Esophagus (tissue), 2 donors: ENCODE measurements at regions not wholly inside any gene's neighbourhood (a gene's known extent, or its start where the extent isn't known, plus 50 kb on each side); places are given as distances from the start of the nearest gene placed in this dataset.
"Not testable (repeated sequence)": the region's sequence is repeated elsewhere in the genome, so short reads cannot be mapped to it uniquely, and the experiment has no call there.

Experiments used
- H3K27ac ChIP-seq, 2 donors: one replicate each; pipeline ENCODE4 v1.5.1; 2013; ENCODE audit warnings: low read depth in 2 of 2, mild to moderate bottlenecking in 2 of 2, inconsistent platforms in 1 of 2, low read length in 1 of 2, moderate library complexity in 1 of 2
- H3K27me3 ChIP-seq, 2 donors: one replicate each; pipeline ENCODE4 v1.6.1; 2013; ENCODE audit warnings: low read length in 2 of 2, control low read depth in 1 of 2, mild to moderate bottlenecking in 1 of 2; ENCODE audit not compliant: insufficient read depth in 2 of 2, control insufficient read depth in 1 of 2
- H3K36me3 ChIP-seq, 2 donors: one replicate each; pipeline ENCODE4 v1.6.1; 2013; ENCODE audit warnings: low read length in 1 of 2; ENCODE audit not compliant: control insufficient read depth in 2 of 2, insufficient read depth in 2 of 2
- H3K4me1 ChIP-seq, 2 donors: one replicate each; pipeline ENCODE4 v1.6.1; 2013; ENCODE audit warnings: low read length in 1 of 2; ENCODE audit not compliant: control insufficient read depth in 2 of 2, insufficient read depth in 2 of 2
- H3K4me3 ChIP-seq, 2 donors: one replicate each; pipeline ENCODE4 v1.5.1; 2013; ENCODE audit warnings: low read length in 2 of 2, mild to moderate bottlenecking in 2 of 2, low read depth in 1 of 2, moderate library complexity in 1 of 2
- H3K9me3 ChIP-seq, 2 donors: one replicate each; pipeline ENCODE4 v1.6.1; 2013; ENCODE audit warnings: mild to moderate bottlenecking in 2 of 2, low read depth in 1 of 2, low read length in 1 of 2, moderate library complexity in 1 of 2; ENCODE audit not compliant: control insufficient read depth in 2 of 2, insufficient read depth in 1 of 2
- WGBS, 2 donors: extraction: QIAGEN DNeasy Blood & Tissue Kit; methylation state at CpG; one replicate each; pipeline ENCODE4 v1.1.7; 2013; 5-methylcytosine and 5-hydroxymethylcytosine counted together
- donor health status: healthy with polysubstance abuse.
- donor health status: Bipolar disorder and iron deficiency.

GRCh38 chr13:24563087-24563486, 50.5 kb upstream of the PARP4 start:
- H3K4me1 ChIP-seq = no peaks in the 10 kb centered on the region
- WGBS, 2 donors = 91 to 94% methylated on average over 2 of the region's 2 CpGs
- no peaks in the 10 kb centered on the region for H3K36me3 ChIP-seq
- no peak overlapping the region for H3K27ac ChIP-seq
- no peak overlapping the region for H3K4me3 ChIP-seq
- H3K27me3 ChIP-seq = no peaks in the 10 kb centered on the region
- no peaks in the 10 kb centered on the region for H3K9me3 ChIP-seq

GRCh38 chr13:24563971-24564370, 51.4 kb upstream of the PARP4 start:
- not testable (repeated sequence) for H3K9me3 ChIP-seq, H3K4me1 ChIP-seq, H3K36me3 ChIP-seq, H3K27ac ChIP-seq, H3K27me3 ChIP-seq, H3K4me3 ChIP-seq
- 33 to 42% methylated on average over 1 of the region's 1 CpG for WGBS, 2 donors

GRCh38 chr13:24564881-24565280, 52.3 kb upstream of the PARP4 start:
- no peaks in the 10 kb centered on the region for H3K27me3 ChIP-seq
- no peaks in the 10 kb centered on the region for H3K4me1 ChIP-seq
- no peaks in the 10 kb centered on the region for H3K9me3 ChIP-seq
- 73 to 80% methylated on average over 4 of the region's 4 CpGs for WGBS, 2 donors
- no peak overlapping the region for H3K4me3 ChIP-seq
- H3K27ac ChIP-seq = no peak overlapping the region
- H3K36me3 ChIP-seq = no peaks in the 10 kb centered on the region

GRCh38 chr13:24567593-24567992, 55.0 kb upstream of the PARP4 start:
- 61 to 78% methylated on average over 3 of the region's 3 CpGs for WGBS, 2 donors
- H3K27me3 ChIP-seq, H3K4me3 ChIP-seq, H3K27ac ChIP-seq, H3K36me3 ChIP-seq, H3K4me1 ChIP-seq, H3K9me3 ChIP-seq: not testable (repeated sequence)

GRCh38 chr13:24574847-24575246, 62.3 kb upstream of the PARP4 start:
- no peaks in the 10 kb centered on the region for H3K27me3 ChIP-seq
- H3K27ac ChIP-seq = no peak overlapping the region
- no peak overlapping the region for H3K4me3 ChIP-seq
- no peaks in the 10 kb centered on the region for H3K4me1 ChIP-seq
- H3K9me3 ChIP-seq = no peaks in the 10 kb centered on the region
- H3K36me3 ChIP-seq = no peaks in the 10 kb centered on the region
- WGBS, 2 donors = 61 to 71% methylated on average over 1 of the region's 1 CpG

GRCh38 chr13:24580315-24580714, 67.7 kb upstream of the PARP4 start:
- not testable (repeated sequence) for H3K9me3 ChIP-seq, H3K4me3 ChIP-seq, H3K4me1 ChIP-seq, H3K27ac ChIP-seq, H3K36me3 ChIP-seq, H3K27me3 ChIP-seq
- 0% methylated on average over 1 of the region's 1 CpG for WGBS, 2 donors

- not testable (repeated sequence) for H3K27me3 ChIP-seq, H3K9me3 ChIP-seq, H3K4me1 ChIP-seq, H3K4me3 ChIP-seq, H3K36me3 ChIP-seq, H3K27ac ChIP-seq
- WGBS, 2 donors = 76 to 82% methylated on average over 5 of the region's 5 CpGs
These were observed 69.0 kb upstream of the PARP4 start for GRCh38 chr13:24581578-24581977.

GRCh38 chr13:24591697-24592096, 79.1 kb upstream of the PARP4 start:
- H3K36me3 ChIP-seq, H3K27ac ChIP-seq, H3K4me3 ChIP-seq, H3K4me1 ChIP-seq, H3K9me3 ChIP-seq, H3K27me3 ChIP-seq: not testable (repeated sequence)
- 39 to 51% methylated on average over 6 of the region's 6 CpGs for WGBS, 2 donors

GRCh38 chr13:24597906-24598670, 82.1 kb upstream of the ATP12A start:
- not testable (repeated sequence) for H3K27me3 ChIP-seq, H3K27ac ChIP-seq, H3K9me3 ChIP-seq, H3K4me1 ChIP-seq, H3K36me3 ChIP-seq, H3K4me3 ChIP-seq
- 69 to 70% methylated on average over 3 of the region's 3 CpGs for WGBS, 2 donors

GRCh38 chr13:24599019-24599791, 81.0 kb upstream of the ATP12A start:
- 85 to 90% methylated on average over 9 to 10 of the region's 10 CpGs for WGBS, 2 donors
- H3K27me3 ChIP-seq, H3K27ac ChIP-seq, H3K4me1 ChIP-seq, H3K36me3 ChIP-seq, H3K4me3 ChIP-seq, H3K9me3 ChIP-seq: not testable (repeated sequence)
